ELF-1 (cell line): ENCODE measurements at regions not wholly inside any gene's neighbourhood (a gene's known extent, or its start where the extent isn't known, plus 50 kb on each side); places are given as distances from the start of the nearest gene placed in this dataset.
"Not testable (repeated sequence)": the region's sequence is repeated elsewhere in the genome, so short reads cannot be mapped to it uniquely, and the experiment has no call there.

Experiments
- DNase-seq: peaks from one replicate; pipeline ENCODE4 v3.0.0-alpha.2; 2016; ENCODE audit warnings: low read depth, low spot score

- no peak for DNase-seq
Measured at GRCh38 chr1:118461154-118461553, 276.1 kb upstream of the SPAG17 start.

GRCh38 chr1:118459871-118460270 is 274.8 kb upstream of the SPAG17 start:
- DNase-seq, result no peak

- DNase-seq, result not testable (repeated sequence)
Measured at GRCh38 chr1:118453856-118454255, 268.8 kb upstream of the SPAG17 start.

GRCh38 chr1:118445156-118445555 is 260.1 kb upstream of the SPAG17 start:
- no peak for DNase-seq

GRCh38 chr1:118442214-118442613 is 257.2 kb upstream of the SPAG17 start:
- no peak for DNase-seq

- no peak for DNase-seq
Measured at GRCh38 chr1:118437664-118438063, 252.6 kb upstream of the SPAG17 start.

GRCh38 chr1:118429856-118430255 is 244.8 kb upstream of the SPAG17 start:
- no peak for DNase-seq

GRCh38 chr1:118421868-118422350 is 236.9 kb upstream of the SPAG17 start:
- no peak for DNase-seq

GRCh38 chr1:118404024-118404423 is 219.0 kb upstream of the SPAG17 start:
- DNase-seq, result no peak

GRCh38 chr1:118397496-118397859 is 212.4 kb upstream of the SPAG17 start:
- no peak for DNase-seq

GRCh38 chr1:118396829-118397495 is 211.9 kb upstream of the SPAG17 start:
- DNase-seq, result peak; percentile 44

- DNase-seq, result no peak
Measured at GRCh38 chr1:118396279-118396678, 211.3 kb upstream of the SPAG17 start.

- DNase-seq, result no peak
Measured at GRCh38 chr1:118395430-118395991, 210.5 kb upstream of the SPAG17 start.

- no peak for DNase-seq
Measured at GRCh38 chr1:118390955-118391354, 205.9 kb upstream of the SPAG17 start.

- DNase-seq, result no peak
Measured at GRCh38 chr1:118388301-118388959, 203.4 kb upstream of the SPAG17 start.

GRCh38 chr1:118381197-118381869 is 196.3 kb upstream of the SPAG17 start:
- DNase-seq, result no peak

- not testable (repeated sequence) for DNase-seq
Measured at GRCh38 chr1:118377183-118377582, 192.2 kb upstream of the SPAG17 start.

- DNase-seq, result no peak
Measured at GRCh38 chr1:118371612-118372011, 186.6 kb upstream of the SPAG17 start.

- DNase-seq, result no peak
Measured at GRCh38 chr1:118370861-118371260, 185.8 kb upstream of the SPAG17 start.

GRCh38 chr1:118366286-118366685 is 181.3 kb upstream of the SPAG17 start:
- no peak for DNase-seq

GRCh38 chr1:118364882-118365281 is 179.9 kb upstream of the SPAG17 start:
- DNase-seq, result no peak

GRCh38 chr1:118363396-118363795 is 178.4 kb upstream of the SPAG17 start:
- no peak for DNase-seq
